ENCODE measurements at regions not wholly inside any gene's neighbourhood (a gene's known extent, or its start where the extent isn't known, plus 50 kb on each side); places are given as distances from the start of the nearest gene placed in this dataset.
A peak's percentile ranks its signal among the peaks of the same experiment; 100 is the strongest.
"Not testable (repeated sequence)": the region's sequence is repeated elsewhere in the genome, so short reads cannot be mapped to it uniquely, and the experiment has no call there.

DNA sequence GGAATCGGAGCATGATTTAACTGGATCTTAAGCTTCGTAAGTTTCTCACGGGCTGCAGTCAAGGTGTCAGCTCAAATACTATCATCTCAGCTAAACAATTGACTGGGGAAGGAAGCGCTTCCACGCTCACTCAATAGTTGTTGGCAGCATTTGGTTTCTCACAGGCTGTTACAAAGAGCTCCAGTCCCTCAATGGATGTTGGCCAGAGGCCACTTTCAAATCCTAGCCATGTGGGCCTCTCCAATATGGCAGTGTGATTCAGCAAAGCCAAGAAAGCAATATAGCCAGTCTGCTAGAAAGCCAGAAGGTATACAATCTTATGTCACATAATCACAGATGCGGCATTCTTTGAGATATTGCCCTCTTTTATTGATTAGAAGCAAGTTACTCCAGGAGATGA is 98.3 kb upstream of the PHACTR1 start:
- DNase-seq (ENCODE audit: low spot score), result no peak

DNA sequence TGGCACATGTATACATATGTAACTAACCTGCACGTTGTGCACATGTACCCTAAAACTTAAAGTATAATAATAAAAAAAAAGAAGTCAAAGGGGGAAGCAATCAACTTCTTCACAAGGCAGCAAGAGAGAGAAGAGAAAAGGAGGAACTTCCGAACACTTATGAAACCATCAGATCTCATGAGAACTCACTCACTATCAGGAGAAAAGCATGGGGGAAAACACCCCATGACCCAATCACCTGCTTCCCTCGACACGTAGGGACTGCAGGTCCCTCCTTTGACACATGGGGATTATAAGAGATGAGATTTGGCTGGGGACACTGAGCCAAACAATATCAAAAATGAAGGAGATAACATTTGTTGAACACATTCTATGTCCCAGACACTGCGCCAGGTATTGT is 94.8 kb upstream of the PHACTR1 start:
- DNase-seq (ENCODE audit: low spot score), result no peak

DNA sequence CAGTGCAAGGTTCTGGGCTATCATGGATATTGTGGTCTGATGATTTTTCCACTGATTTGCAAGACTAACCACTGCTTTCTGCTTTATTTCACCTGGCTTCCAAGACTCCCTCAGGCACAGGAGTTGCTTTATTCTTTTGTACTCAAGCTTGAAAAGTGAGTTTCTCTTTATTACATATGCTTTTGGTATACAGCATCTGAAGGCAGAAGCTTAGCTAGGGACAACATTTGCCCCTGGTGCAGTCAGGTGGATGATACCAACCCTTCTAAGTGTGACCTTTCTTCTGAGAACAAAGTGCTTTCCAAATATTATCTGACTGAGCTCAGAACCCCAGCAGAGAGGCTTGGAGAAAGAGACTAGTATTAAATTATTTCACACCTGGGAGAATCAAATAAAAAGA is 94.0 kb upstream of the PHACTR1 start:
- no peak for DNase-seq (ENCODE audit: low spot score)

DNA sequence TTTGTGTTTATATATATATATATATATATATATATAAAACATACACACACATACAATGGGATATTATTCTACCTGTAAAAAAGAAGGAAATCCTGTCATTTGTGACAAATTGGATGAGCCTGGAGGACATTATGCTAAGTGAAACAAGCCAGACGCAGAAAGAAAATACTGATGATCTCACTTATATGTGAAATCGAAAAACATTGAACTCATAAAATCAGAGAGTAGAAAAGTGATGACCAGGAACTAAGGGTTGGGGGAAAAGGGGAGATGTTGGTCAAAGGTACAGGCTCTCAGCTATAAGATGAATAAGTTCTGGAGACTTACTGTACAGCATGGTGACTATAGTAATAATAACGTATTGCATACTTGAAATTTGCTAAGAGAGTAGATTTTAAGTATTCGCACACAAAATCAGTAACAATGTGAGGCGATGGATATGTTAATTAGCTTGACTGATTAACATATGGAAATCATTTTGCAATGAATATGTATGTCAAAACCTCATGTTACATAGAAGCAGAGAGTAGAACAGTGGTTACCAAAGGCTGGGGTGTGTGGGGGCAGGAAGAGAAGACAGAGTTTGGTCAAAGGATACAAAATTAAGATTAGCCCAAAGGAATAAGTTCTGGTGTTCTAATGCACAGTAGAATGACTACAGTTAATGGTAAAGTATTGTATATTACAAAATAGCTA is 92.3 kb upstream of the PHACTR1 start:
- no peak for DNase-seq (ENCODE audit: low spot score)

DNA sequence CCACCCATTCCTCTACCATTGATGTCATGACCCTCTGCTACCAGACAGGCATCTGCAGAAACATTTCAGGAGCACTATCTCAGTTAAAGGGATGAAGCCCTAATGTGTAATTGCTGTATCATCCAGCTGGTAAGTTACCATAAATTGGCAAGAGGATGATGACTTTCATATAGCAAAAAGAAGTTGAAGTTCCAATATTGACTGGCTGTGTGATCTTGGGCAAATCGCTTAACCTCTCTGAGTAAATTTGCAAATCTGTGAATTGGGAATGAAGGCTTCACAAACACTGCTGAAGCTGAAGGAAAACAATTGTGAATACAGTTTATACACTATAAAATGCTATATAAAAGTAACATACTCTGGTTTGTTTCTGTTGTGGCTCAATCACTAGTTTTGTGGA is 89.5 kb upstream of the PHACTR1 start:
- no peak for DNase-seq (ENCODE audit: low spot score)

DNA sequence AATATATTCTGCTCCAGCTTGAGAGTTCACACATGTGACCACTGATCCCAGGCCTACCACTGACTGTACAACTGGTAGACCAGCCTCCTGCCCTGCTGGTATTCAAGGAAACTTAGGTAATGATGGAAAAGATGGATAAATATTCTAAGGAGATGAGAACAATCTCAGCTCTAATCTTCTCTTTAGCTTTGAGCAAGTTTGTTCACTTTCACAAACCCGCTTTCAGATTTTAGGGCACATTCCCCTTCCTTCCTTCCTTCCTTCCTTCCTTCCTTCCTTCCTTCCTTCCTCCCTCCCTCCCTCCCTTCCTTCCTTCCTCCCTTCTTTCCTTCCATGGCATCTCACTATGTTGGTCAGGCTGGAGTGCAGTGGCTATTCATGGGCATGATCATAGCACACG is 88.2 kb upstream of the PHACTR1 start:
- no peak for DNase-seq (ENCODE audit: low spot score)

DNA sequence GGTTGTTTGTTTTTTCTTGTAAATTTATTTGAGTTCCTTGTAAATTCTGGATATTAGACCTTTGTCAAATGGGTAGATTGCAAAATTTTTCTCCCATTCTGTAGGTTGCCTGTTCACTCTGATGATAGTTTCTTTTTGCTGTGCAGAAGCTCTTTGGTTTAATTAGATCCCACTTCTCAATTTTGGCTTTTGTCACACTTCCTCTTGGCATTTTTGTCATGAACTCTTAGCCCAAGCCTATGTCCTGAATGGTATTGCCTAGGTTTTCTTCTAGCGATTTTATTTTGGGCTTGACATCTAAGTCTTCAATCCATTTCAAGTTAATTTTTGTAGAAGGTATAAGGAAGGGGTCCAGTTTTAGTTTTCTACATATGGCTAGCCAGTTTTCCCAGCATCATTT is 82.8 kb upstream of the PHACTR1 start:
- not testable (repeated sequence) for DNase-seq (ENCODE audit: low spot score)

DNA sequence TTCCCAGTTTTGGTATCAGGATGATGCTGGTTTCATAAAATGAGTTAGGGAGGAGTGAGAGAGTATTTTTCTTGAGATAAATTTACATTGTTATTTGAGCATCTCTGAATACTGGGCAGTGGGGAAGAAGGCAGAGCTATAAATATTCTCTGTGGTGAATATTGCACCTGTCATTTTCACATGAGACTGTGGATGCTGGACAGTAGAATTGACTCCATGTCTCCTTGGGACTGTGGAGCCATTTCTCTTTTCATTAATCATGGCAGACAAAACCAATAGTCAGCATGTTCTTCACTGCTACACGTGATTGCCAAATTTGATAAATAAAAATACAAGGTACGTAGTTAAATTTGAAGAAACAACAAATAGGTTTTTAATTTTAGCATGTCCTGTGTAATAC is 81.2 kb upstream of the PHACTR1 start:
- no peak for DNase-seq (ENCODE audit: low spot score)

DNA sequence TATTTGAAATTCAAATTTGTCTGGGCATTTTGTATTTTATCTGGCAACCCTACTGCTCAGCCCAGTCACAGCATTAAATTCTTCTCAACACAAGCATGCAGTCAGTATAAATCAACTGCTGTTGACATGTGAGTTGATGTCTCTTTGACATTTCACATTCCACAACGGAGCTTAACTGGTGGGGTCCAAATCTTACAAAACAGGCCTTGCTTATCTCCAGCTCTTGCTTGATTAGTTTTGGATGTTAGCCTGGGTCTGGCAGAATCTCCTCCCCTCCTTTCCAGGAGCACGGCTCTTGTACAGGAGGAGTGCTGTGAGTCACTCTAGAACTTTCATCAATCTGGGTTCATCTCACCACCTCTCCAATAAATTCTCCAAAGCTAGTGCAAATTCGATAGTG is 80.8 kb upstream of the PHACTR1 start:
- DNase-seq (ENCODE audit: low spot score), result no peak

DNA sequence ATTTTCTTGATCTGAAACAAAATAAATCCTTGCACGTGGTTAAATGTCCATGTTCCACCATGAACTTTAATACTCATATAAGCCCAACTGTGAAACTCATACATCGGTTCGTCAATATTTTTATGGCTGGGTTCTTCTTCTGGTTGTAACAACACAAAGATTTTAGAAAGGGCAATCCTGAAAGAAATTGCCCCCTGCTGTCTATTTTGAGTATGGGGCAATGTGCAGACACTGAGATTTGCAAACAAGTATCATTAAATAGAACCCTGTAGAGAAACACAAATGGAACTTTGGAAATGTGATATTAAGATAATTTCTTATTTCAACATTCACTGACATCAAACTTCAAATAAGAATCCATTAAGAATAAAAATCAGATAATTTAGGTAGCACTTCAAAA is 80.2 kb upstream of the PHACTR1 start:
- DNase-seq (ENCODE audit: low spot score), result no peak

DNA sequence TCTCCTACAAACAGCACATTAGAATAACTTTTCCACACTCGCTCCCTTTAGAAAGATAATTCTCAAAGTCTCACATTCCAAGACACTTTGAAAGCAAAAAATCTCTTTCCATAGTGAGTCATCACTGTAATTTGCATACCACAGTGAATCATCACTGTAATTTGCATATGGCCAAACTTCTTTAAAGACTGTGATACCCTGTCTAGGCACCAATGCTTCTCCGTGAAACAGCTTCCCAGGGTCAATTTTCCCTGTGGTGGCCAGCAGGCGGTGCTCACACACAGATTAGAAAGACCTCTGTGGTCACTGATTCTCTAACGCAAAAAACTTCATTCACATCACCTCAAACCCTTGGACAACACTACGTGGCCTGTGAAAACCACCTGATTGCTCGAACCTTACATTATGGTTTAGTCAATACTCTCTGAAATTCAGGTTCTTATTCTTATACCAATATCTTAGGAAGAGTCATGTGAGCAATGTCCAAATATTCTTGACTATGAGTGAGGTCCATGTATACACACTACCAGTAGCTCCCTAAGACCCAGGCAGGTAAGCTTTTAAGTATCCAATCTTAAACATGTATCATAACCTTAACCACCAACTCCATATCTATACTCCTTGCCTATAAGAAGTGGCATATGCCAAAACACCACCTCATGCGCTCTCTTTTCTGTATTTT is 78.5 kb upstream of the PHACTR1 start:
- peak; percentile 71 for DNase-seq (ENCODE audit: low spot score)

DNA sequence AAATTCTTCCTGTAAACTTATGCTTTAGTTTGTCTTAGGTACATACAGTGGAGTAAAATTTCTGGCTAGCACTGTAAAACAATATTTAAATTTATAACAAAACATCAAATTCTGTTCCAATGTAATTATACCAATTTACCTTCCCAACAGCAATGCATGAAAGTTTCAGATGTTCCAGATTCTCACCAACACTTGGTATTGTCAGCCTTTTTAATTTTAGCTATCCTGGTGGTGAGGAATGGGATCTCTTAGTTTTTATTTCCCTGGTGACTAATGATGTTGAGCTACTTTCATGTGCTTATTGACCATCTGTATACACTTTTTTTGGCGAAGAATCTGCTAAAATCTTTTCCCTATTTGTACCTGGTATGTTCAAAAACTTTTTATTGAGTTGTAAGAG is 76.1 kb upstream of the PHACTR1 start:
- no peak for DNase-seq (ENCODE audit: low spot score)

DNA sequence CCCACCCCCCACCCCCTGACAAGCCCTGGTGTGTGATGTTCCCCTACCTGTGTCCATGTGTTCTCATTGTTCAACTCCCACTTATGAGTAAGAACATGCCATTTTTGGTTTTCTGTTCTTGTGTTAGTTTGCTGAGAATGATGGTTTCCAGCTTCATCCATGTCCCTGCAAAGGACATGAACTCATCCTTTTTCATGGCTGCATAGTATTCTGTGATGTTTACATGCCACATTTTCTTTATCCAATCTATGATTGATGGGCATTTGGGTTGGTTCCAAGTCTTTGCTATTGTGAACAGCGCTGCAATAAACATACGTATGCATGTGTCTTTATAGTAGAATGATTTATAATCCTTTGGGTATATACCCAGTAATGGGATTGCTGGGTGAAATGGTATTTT is 74.8 kb upstream of the PHACTR1 start:
- DNase-seq (ENCODE audit: low spot score), result not testable (repeated sequence)

DNA sequence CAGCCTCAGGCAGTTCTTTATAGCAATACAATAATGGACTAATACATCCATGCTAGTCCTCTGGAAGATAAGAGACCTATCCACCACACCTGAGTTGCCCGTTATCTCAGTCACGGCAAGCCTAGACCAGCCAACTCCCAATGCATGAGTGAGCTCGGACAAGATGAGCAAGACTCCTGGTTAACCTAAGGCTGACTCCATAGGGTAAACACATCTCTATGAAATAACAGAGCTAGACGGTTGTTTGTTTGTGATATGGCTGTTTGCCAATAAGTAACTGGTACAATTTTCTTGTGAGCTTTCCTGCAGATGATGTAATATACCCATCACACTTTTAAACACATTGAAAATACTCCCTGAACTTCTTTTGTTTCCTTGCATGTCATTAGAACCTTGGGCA is 70.6 kb upstream of the PHACTR1 start:
- no peak for DNase-seq (ENCODE audit: low spot score)

DNA sequence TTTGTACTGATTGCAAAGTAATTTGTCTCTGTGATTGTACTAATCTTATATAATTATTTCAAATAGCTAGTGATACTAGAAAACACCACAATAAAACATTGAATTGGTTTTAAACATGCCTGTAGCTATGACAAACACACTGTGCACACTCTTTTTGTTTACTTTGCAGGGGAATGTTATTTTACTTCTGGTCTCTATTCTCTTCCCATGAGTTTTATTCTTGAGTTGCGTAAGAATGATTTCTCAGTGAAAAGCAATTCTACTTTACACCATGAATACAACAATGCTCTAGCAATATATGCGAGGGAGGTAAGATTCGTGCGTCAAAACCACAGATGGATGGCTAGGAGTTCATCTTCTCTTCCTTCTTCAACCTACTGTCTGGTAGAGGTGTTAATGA is 68.4 kb upstream of the PHACTR1 start:
- no peak for DNase-seq (ENCODE audit: low spot score)

DNA sequence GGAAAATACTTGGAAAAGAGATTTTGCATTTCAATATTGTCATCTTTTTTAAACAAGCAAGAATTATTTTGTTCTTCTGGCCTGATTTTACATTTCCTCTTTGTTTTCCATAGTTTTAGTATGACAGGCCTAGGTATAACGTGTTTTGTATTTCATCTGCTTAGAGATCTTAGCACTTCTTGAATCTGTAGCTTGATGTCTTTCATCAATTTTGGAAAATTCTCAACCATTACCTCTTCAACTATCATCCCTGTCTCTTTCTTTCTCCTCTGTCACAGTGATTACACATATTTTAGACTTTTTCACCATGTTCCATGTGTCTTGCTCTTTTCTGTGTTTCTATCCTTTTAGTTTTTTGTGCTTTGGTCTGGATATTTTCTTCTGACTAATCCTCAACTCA is 67.2 kb upstream of the PHACTR1 start:
- DNase-seq (ENCODE audit: low spot score), result no peak

DNA sequence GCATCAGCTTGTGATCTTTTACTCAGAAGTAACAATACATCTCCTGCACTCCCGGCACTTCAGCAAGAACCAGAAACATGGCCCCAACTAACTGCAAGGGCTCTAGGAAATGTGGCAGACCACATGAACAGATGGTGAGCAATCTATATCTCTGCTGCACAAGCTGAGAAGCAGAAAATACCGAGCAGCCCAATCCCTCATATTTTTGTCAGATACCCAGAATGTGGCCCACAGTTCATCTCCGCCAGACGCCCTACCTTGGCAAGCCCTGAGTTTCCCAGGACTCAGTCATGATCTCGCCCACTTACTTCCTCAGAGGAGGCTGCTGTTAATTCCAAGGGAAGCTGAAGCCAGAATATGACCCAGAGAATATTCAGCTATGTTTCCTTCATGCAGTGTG is 63.1 kb upstream of the PHACTR1 start:
- DNase-seq (ENCODE audit: low spot score), result no peak

DNA sequence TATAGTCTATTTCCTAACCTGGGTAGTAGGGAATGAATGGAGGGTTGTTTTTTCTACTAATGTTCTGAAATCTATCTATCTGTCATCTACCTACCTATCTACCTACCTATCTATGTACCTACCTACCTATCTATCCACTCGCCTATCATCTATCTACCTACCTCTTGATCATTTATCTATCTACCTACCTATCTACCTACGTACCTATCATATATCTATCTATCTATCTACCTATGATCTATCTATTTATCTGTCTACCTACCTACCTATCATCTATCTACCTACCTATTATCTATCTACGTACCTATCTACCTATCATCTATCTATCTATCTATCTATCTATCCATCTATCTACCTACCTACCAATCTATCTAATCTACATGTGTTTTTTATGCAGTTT is 62.5 kb upstream of the PHACTR1 start:
- no peak for DNase-seq (ENCODE audit: low spot score)

DNA sequence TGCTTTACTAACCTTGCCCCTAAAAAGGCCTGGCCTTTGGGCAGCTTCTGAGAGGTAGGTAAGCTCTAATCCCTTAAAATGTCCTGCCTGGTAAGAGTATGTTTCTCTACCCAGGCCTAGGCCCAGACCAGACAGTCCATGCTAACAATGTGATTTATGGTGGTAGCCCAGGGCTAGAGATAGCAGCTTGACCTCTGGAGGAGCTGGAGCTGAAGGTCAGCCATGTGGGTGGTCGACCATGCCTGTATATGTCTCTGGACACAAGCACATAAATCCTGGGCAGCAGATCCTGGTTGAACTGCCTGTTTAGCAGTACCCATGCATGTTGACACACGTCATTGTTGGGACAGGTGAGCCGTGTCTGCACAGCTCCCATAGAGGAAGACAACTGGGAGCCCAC is 62.1 kb upstream of the PHACTR1 start:
- no peak for DNase-seq (ENCODE audit: low spot score)

DNA sequence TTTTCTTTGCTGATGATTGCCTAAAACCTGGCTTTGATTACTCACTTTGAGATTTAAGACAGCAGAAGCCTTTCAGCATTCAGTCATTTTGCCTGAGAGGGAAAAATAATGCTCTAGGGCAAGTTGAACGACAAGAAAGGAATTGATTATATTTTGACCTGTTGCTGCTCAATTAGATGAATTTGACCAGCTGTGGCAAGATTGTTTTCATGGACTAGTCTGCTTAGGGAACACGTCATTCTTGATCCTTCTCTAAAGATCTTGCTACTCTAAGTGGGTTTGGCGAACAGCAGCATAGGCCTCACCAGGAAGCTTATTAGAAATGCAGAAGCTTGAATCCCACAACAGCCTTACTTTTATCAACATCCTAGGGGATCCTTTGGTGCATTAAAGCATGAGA is 59.7 kb upstream of the PHACTR1 start:
- DNase-seq (ENCODE audit: low spot score), result no peak

DNA sequence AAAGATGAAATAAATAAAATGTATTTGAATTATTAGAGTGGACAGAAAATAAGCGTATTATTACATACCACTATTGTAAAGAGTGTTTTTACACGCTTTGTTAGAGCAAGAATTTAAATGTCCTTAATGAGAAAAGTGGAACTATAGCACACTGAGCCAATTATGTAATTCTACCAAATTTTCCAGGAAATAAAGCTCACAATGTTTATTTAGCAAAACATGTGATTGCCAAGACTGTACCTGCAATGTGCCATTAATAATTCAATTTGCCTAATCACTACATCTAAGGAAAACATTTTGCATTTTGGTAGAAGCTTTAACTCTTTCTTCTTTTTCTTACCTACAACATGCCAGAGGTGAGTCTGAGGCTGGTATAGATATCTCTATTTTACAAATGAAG is 58.7 kb upstream of the PHACTR1 start:
- DNase-seq (ENCODE audit: low spot score), result no peak

DNA sequence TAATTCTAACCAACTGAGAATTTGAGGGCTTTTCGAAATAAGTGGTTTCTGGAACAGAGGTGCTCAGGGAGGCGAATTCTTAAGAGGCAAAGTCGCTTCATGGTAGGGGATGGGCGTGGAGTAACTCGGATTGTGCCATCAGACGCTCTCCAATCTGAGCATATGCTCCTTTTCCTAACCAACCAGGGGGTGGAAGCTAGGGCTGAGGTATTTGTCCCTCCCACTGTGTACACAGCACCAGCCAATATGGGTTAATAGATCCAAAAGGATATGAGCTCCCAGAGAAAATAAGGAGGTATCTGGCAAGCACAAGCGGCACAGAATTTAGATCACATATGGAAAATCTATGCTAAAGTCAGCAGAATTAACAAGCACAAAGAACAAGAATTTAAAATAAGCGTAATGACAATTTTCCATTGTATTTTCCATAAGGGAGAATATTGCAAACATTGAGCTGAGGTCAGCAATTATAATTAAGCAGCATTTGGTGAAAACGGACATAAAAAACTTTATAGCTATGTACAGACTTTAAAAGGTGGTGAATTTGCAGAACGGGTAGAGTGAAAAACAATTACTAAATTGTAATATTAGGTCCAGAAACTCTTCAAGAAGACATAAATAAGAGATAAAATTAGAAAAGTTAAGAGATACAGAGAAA is 55.0 kb upstream of the PHACTR1 start:
- no peak for DNase-seq (ENCODE audit: low spot score)

All from ecto neural progenitor cell (in vitro differentiated cells).